ENCODE measurements at regions not wholly inside any gene's neighbourhood (a gene's known extent, or its start where the extent isn't known, plus 50 kb on each side); places are given as distances from the start of the nearest gene placed in this dataset.
"Not testable (repeated sequence)": the region's sequence is repeated elsewhere in the genome, so short reads cannot be mapped to it uniquely, and the experiment has no call there.

- not testable (repeated sequence) for DNase-seq
Observed at GRCh38 chr12:84018556-84019179, 893.9 kb downstream of the SLC6A15 start.

GRCh38 chr12:84016956-84017355 is 895.6 kb downstream of the SLC6A15 start:
- DNase-seq: no peak

GRCh38 chr12:83997423-83997822 is 915.2 kb downstream of the SLC6A15 start:
- no peak for DNase-seq

DNA sequence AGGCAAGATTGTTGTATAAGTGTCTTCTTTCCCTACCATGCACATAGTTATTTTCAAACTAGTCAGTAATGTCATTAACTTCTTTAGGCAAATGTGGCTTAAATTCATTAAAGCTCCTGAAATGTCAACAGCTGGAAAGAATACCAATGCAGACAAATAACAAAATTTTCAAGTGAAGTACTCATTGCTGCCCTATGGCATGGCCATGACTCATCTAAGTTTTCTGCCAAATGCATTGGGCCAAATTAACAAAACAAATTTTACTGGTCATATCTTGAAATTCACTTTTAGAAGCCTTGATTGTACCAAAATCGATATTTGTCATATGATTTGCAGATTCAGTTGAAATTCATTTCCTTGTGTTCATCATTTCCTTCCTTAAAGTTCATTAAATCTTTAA is 915.9 kb downstream of the SLC6A15 start:
- no peak for DNase-seq

DNA sequence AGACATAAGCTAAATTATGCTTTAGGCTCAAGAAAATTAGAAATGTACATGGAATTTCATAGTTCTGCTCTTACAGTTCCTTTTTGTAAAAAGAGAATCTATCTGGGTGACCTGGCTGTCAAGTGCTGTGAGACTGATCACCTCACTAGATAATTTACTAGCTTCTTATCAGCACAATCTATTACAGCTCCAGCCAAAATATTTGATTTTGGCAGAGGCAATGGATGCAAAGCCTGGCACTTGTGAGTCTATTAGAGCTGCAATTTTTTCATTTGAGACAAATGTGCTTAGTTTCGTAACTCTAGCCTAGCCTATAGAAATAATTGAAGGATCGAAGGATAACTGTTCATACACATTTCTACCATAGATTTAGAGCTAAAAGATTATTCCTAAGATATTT is 927.5 kb downstream of the SLC6A15 start:
- no peak for DNase-seq

GRCh38 chr12:83980398-83980797 is 932.2 kb downstream of the SLC6A15 start:
- no peak for DNase-seq

- DNase-seq: no peak
Observed at GRCh38 chr12:83979785-83980184, 932.8 kb downstream of the SLC6A15 start.

DNA sequence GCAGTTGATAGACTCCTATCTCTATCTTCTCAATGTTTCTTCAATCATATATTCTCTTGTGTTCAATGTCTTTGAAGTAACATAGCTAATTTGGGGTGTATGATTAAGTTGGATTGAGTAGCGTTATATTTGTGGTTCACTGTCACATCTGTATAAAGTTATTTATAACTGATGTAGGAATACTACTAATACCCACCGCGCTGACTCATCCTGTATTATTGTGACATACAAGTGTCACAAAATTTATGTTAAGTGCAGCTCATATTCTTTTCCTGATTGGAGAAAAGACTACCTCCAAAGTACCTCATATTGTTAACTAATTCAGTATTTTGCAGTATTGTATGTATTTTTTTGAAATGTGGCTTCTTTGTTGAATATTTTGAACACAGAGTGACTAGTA is 940.8 kb downstream of the SLC6A15 start:
- DNase-seq: no peak

GRCh38 chr12:83960767-83961166 is 951.8 kb downstream of the SLC6A15 start:
- DNase-seq: no peak

- DNase-seq: no peak
Observed at GRCh38 chr12:83958997-83959396, 953.6 kb downstream of the SLC6A15 start.

- DNase-seq: no peak
Observed at GRCh38 chr12:83954956-83955601, 957.5 kb downstream of the SLC6A15 start.

GRCh38 chr12:83954071-83954789 is 958.4 kb downstream of the SLC6A15 start:
- DNase-seq: no peak

- no peak for DNase-seq
Observed at GRCh38 chr12:83945871-83946270, 966.7 kb downstream of the SLC6A15 start.

GRCh38 chr12:83939718-83940117 is 972.9 kb downstream of the SLC6A15 start:
- DNase-seq: no peak

DNA sequence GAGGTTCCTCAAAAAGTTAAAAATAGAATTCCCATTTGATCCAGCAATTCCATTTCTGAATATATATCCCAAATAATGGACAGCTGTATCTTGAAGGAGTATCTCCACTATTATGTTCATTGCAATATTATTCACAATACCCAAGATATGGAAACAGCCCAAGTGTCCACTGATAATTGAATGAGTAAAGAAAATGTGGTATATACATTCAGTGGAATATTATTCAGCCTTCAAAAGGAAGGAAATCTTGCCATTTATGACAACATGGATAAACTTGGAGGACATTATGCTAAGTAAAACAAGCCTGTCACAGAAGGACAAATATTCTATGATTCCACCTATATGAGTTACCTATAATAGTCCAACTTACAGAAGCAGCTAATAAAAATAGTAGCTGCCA is 979.0 kb downstream of the SLC6A15 start:
- no peak for DNase-seq

GRCh38 chr12:83932011-83932410 is 980.6 kb downstream of the SLC6A15 start:
- no peak for DNase-seq

GRCh38 chr12:83931451-83931850 is 981.1 kb downstream of the SLC6A15 start:
- no peak for DNase-seq

DNA sequence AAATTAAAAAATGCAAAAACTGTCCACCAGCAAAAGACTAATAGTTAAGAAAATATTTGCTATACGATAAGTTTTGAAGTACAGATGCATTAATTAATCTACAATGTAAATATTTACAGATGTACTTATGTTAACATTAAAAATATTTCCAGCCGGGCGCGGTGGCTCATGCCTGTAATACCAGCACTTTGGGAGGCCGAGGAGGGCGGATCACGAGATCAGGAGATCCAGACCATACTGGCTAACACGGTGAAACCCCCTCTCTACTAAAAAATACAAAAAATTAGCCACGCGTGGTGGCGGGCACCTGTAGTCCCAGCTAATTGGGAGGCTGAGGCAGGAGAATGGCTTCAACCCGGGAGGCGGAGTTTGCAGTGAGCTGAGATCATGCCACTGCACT is 982.8 kb downstream of the SLC6A15 start:
- DNase-seq: not testable (repeated sequence)

DNA sequence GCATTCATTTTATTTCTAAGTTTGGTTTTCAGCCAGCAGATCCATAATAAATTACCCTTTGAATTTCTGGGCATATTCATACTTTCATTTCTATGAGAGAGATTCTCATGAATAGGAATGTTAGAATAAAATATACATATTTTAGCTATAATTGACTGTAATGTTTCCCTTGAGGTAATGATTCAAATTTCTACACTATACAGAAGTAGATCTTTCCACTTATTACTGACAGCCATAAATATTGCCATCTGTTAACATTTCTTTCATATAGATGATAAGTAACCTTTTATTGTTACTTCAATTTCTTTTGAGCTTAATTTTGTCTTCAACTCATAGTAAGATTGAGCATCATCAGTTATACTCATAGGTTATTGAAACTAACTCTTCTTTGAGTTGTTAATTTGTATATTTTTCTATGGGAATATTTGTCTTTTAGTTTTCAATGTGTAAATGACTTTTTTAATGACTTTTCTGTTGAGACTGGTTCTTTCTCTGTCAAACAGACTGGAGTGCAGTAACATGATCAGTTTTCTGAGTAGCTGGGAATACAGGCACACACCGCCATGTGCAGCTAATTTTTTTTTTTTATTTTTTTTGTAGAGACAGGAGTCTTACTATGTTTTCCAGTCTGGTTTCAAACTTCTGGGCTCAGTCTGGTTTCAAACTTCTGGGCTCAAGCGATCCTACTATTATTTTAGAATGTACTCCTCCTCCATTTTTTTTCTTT is 991.6 kb downstream of the SLC6A15 start:
- no peak for DNase-seq

DNA sequence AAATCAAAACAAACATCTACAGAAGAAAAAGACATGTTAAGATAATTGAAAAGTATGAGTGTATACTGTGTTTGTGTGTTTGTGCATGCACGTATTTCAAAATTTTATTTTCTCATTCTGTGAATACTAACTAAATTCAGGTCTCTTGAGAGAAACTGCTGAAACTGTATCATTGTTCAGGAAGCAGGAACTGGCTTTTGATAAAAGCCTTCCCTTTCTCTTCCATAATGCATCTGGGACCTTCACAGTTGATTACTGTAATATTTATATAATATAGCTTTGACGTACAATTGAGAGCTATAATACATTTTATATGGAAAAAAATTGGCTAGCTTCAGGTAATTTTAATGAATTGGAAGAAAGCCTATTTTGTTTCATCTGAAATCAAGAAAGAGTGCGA is 993.5 kb downstream of the SLC6A15 start:
- DNase-seq: no peak

DNA sequence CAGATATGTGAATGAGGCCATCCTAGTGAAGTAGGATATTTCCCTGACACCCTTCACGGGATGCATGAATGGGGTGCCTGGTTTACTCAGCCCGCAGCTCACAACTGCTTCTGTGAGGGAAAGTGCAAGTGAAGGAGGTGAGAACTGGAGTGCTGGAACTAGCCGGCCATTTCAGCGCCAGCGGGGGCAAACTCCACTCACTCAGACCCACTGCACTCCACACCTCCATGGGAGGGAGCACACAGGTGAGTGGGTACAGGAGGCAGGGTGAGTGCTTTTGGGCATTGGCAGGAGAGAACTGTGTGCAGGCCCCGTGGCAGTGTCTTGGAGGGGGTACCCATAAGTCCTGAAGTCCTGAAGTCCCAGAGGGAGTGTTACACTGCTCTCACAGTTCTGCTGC is 1008.4 kb downstream of the SLC6A15 start:
- no peak for DNase-seq

GRCh38 chr12:83896416-83896815 is 1016.2 kb downstream of the SLC6A15 start:
- DNase-seq: no peak

- no peak for DNase-seq
Observed at GRCh38 chr12:83893101-83893500, 1019.5 kb downstream of the SLC6A15 start.

DNA sequence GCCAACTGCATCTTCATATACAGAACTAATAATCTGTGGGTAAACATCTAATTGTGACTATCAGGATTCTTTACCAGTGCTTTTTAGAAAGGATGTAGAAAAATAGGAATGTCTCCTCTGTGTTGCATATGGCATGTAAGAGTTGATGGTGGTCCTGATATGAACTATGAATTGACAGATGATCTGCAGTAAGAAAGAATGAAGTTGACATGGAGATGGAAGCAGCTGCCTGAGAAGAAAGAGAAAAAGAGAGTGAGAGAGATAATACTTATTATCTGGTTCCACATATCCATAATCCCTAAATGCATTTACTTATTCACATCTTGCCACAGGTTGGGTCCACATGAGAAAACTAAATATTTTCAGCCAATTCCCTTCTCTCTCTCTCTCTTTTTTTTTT is 1022.9 kb downstream of the SLC6A15 start:
- no peak for DNase-seq
